Erythroblast (primary cell): ENCODE measurements at regions not wholly inside any gene's neighbourhood (a gene's known extent, or its start where the extent isn't known, plus 50 kb on each side); places are given as distances from the start of the nearest gene placed in this dataset.
A peak's percentile ranks its signal among the peaks of the same experiment; 100 is the strongest.
"Not testable (repeated sequence)": the region's sequence is repeated elsewhere in the genome, so short reads cannot be mapped to it uniquely, and the experiment has no call there.

Experiments
- DNase-seq, 2 experiments: peaks; one replicate each; lab custom pipeline; 2025; lab: John Stamatoyannopoulos, UW
- GATA1 ChIP-seq: IDR thresholded peaks from 2 replicates; pipeline ENCODE4 v1.6.1; 2011; ENCODE audit warnings: low read depth, mild to moderate bottlenecking, control low read depth, low read length, moderate library complexity
- POLR2A ChIP-seq: IDR thresholded peaks from 2 replicates; pipeline ENCODE4 v1.6.1; 2011; ENCODE audit warnings: mild to moderate bottlenecking, low read length

DNA sequence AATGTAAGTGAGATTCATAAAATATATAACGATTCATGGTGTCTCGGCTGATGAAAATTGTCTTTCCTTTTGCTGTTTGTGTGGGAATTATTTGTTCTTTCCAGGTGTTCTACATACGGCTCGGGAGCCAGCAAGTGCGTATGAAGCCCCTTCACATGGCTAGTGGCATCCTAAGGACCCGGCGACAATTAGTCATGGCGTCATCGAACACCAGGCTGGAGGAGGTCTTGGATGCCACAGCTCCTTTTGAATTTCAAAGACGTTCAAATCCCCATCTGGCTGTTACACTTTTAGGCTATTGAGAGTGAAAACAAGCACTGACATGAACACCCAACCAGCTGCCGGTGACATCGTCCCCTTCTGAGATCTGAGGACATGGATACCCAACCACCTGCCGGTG is 397.7 kb upstream of the TNRC6C start:
- no peak for DNase-seq
- TF ChIP-seq GATA1 (no peak), POLR2A (no peak)

DNA sequence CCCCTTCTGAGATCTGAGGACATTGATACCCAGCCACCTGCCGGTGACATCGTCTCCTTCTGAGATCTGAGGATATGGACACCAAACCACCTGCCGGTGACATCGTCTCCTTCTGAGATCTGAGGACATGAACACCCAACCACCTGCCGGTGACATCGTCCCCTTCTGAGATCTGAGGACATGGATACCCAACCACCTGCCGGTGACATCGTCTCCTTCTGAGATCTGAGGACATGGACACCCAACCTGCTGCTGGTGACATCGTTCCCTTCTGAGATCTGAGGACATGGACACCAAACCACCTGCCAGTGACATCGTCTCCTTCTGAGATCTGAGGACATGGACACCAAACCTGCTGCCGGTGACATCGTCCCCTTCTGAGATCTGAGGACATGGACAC is 396.1 kb upstream of the TNRC6C start:
- not testable (repeated sequence) for DNase-seq

DNA sequence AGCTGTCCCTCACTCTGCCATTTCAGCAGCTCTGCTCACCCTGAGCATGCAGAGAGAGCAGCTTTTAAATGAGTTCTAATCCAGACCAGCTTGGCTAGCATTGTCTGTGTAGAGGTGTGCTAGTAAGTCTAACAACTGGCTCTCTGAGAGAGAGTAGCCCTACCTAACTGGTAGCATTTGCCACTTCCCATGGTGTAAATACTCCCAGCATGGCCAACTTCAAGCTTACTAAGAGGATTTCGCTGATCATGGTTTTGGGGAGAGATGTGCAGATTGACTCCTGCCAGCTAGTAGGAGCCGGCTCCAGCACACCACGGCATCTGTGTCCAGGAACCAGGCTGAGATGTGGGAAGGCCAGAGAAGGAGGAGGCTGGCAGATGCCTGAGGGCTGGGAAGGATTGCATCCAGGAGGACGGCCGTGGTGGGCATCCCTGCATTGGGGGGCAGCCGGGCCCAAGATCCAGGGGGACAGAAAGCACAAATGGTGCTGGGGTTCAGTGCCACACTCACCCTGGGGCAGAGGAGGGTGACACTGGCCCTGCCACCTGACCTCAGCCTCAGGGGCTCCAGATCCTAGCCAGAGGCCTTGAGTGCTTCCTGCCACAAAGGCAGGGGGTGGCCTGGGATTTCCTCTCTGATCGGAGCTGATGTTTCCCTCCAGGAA is 394.9 kb upstream of the TNRC6C start:
- no peak for TF ChIP-seq GATA1
- TF ChIP-seq POLR2A = no peak
- DNase-seq = no peak

DNA sequence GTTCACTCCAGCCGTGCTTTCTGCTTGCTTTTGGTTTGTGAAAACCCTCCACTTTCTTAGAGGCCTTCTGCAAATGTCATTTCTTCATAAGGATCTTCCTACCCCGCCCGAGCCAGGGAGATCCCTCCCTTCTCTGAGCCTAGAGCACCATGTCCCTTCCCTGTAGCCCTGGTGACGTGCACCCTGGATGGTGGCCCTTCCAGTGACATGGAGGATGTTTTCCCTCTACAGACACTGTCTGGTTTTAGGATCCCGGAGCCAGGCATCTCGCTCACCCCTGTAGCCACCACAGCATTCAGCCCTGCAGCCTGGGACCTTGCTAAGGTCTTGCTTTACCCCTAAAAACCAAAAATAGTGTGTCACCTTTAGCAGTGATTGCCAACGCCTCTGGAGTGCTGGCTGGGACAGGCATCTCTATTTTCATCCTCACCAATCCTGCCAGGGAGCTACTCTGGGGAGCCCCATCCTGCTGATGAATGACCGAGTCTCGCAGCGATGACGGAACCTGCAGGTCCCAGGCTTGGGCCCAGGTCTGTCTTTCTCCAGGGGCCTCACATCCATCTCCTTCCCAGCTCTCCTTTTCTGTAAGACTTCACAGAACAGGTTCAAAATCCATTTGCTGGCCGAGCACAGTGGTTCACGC is 394.1 kb upstream of the TNRC6C start:
- no peak for DNase-seq
- TF ChIP-seq POLR2A = no peak
- no peak for TF ChIP-seq GATA1

DNA sequence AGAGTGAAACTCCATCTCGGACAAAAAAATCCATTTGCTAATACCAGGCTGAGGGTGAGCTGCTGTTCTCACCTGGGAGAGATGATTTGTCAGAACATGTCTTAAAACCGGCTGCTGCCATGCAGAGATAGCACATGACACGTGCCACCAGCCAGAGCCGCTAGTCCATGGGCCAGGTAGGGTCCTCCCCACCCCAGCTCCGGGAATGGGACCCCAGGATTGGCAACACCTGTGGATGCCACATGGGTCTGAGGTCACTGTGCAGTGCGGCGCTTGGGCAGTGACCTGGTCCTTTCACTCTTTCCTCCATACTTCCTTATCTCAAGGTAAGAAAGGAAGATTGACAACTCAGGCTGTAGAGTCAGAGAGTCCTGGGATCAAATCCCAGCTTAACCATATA is 393.3 kb upstream of the TNRC6C start:
- TF ChIP-seq POLR2A (no peak), GATA1 (no peak)
- DNase-seq = no peak

DNA sequence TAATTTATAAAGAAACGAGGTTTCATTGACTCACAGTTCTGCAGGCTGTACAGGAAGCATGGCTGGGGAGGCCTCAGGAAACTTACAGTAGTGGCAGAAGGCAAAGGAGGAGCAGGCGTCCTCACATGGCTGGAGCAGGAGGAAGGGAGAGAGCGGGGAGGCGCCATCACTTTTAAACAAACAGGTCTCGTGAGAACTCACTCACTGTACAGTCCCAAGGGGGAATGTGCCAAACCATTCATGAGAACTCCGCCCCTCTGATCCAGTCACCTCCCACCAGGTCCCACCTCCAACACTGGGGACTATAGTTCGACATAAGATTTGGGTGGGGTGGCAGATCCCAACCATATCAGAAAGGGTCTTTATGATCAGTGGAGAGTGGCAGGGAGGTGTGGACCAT is 392.4 kb upstream of the TNRC6C start:
- TF ChIP-seq GATA1 (no peak), POLR2A (no peak)
- DNase-seq = no peak

DNA sequence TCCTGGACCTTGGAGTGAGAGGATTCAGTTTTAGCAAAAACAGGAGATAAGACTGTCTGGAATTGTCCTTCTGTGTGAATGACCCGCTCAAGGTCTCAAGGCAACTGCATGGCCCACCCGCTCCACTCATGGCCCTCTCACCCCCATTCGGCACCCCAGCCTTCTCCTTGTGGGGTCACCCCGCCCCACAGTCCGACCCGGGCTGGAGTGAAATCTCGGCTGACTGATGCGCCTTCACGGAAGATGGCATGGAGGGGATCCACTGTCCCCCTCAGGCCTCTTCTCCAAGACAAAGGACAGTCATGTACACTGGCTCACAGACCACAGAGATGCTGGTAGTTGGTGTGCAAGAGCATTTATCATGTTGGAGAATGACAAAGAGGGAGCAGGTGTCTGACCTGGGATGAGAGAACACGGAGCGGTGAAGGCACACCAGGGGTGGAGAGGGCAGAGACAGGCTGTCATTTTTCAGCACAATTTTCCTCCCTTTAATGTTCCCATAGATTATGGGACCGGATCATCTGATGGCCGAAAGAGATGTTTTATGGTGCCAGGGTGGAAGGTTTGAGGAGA is 391.9 kb upstream of the TNRC6C start:
- TF ChIP-seq GATA1 (no peak), POLR2A (no peak)
- no peak for DNase-seq

DNA sequence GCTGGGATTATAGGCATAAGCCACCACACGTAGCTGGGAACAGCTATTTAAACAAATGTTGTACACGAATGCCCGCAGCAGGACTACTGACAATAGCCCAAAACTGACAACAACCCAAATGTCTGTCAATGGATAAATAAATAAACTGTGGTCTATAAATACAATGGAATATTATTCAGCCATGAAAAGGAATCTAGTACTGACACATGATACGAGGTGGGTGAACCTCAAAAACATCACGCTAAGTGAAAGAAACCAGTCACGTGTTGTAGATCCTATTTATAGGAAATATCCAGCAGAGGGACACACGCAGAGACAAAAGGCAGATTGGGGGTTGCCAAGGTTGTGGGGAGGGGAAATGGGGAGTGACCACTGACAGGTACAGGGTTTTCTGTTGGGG is 390.0 kb upstream of the TNRC6C start:
- no peak for TF ChIP-seq POLR2A
- TF ChIP-seq GATA1 = no peak

DNA sequence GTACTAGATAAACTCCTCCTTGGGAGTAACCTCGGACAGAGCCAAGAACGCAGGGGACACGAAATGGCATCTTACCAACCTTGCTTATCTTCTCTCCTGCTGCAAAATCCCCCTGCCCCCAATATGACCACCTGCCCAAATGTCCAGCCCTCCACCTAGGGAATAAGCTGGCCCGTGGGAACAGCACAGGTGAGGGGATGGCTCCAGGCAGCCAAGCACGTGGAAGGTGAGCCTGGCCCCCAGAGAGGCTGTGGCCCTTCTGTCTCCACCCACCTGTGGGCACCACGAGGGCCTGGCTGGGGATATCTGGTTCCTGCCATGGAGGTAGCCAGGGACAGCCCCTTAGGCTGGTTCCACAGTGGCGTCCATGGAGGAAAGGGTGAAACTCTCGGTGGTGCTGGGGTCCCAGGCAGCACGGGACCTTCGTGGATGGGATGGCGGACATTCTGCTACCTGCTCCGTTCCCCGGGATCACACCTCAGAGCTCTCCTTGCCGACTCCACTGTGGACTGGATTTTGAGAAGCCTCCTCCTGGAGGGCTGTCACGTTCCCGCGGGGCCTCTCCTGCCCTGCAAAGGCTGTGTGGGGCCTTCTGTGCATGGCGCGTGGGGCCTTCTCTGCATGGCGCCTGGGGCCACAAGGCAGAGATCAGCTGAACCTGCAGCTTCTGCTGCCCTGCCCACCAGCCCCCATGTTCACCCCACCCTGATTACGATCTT is 388.5 kb upstream of the TNRC6C start:
- DNase-seq = peak; percentile 48
- TF ChIP-seq GATA1 = no peak
- no peak for TF ChIP-seq POLR2A

More for the DNA sequence above, 390.0 kb upstream of the TNRC6C start:
- DNase-seq = no peak

DNA sequence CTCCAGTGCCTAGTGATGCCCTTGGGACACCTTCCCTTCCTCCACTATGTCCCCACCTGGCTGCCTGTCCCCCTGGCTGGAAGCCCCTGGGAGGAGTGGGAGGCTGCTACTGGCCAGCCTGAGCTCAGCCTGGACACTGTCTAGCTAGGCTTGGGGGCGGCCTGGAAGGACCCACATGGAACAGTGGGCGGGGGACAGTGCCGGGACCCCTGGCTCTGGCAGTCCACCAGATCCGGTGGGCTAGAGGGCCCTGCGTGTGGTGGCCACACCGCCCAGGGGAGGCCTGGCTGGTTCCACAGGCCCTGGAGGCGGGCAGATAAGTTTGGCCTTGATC is 388.0 kb upstream of the TNRC6C start:
- peak in 1 of 2 experiments; percentile 48 for DNase-seq
- no peak for TF ChIP-seq GATA1
- no peak for TF ChIP-seq POLR2A

DNA sequence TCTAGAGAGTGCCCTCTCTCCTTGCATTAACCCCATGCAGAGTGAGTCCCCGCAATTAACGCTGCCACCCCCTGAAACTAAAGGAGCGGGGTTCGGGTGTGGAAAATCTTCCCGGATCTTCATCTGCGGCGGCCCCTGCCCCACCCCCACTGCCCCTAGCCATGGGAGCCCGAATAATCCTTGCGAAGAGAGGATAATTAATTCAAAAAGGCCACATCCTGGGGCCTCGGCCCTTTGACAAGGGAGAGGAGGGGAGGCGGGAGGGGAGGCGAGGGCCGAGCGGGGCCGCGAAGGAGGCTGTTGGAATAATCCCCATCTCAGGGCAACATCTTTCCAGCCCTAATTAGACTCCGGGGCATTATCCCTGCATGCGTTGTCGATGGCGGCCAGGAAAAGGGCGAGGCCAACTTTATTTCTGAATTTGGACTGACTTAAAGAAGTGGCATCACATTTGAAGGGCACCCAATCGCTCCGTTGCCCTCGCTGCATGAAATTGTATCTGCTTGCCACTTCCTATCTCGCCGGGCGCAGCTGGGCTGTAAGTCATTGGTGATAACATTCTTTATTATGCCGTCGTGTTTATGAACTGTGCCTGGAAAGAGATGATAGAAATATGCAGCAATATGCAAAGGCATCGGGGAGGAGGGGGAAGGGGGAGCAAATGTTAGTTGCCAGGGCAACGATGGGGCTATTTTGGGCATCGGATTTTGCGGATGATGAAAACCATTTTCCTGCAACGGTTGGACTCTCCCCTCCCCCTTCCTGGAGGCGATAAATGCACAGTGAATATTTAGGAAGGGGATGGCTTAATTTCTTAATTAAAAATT is 387.1 kb upstream of the TNRC6C start:
- peak; percentile 95 to 99 for DNase-seq
- TF ChIP-seq GATA1 (peak; percentile 89), POLR2A (peak; percentile 61)

DNA sequence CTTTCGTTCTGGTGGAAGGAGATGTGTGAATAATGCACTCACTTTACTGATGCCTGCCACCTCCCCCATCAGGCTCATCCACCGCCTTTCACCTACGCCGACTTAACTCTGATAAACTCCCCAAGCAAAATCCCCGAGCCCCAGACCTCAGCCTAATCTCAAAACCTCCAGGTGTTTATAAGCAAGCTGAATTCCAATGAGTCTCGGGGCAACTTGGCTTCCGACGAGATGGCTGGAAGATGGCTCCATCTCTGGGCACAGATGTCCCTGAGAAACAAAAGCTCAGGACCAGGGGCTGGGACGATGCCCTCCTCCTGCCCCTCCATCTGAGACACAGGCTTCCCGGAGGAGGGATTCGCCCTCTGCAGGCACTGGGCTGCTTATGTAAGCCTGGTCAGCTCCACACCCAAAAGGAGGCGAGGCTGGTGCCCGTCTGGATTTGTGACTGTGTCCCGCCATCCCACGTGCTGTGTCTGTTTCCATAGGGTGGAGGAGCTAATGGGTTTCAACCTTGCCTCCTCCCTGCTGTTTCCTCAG is 386.4 kb upstream of the TNRC6C start:
- peak; percentile 77 to 79 for DNase-seq

DNA sequence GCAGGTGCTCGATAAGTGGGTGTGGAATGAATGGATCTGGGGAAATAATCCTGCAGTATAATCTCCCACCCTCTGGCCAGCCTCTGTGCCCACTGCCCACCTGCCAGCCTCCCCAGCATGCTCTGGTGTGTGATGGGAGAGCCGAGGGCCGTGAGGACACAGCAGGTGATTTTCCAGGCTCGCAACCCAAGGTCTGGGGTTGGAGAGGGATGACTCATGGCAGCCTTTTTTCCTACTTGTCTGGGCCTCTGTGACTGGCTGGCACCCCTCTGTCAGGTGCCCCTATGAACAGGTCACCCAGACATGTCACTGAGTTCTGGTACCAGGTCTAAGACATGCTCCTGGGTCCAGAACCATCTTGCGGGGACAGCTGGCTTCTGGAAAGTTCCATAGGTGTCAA is 385.7 kb upstream of the TNRC6C start:
- TF ChIP-seq GATA1 = no peak
- no peak for TF ChIP-seq POLR2A
- peak in 1 of 2 experiments; percentile 32 for DNase-seq

More for the DNA sequence above, 386.4 kb upstream of the TNRC6C start:
- no peak for TF ChIP-seq GATA1
- TF ChIP-seq POLR2A = no peak

DNA sequence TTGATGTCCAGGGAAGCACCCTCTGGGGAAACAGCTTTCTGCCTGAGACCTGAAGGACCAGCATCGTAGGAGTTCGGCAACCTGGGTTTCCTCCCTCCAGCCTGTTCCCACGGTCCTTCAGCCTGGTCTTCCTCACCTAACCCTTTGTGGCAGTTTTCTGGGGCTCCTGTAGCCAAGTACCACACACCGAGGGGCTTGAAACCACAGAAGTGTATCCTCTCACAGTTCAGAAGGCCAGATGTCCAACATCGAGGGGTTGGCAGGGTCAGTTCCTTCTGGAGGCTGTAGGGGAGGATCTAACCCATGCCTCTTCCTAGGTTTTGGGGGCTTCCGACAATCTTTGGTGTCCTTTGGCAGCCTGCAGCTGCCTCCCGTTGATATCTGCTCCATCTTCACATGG is 381.0 kb upstream of the TNRC6C start:
- no peak for TF ChIP-seq GATA1
- TF ChIP-seq POLR2A = no peak

DNA sequence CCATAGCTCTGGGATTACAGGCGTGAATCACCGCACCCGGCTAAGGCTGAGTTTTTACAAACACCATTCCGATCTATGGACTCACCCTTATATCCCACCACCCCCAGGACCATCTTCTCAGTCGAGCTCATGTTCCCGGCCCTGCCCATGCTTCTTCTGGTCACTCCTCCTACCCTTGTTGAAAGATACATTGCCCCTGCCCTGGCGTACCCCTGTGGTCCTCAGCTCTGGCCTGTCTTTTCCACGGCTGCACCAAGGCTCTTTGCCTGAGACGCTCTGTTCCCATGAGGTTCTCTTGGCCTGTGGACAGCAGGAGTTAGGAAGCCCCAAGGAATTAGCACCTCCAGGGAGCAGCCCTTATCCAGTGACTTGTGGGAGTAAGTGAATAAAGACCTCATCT is 379.4 kb upstream of the TNRC6C start:
- no peak for DNase-seq
- TF ChIP-seq POLR2A (no peak), GATA1 (no peak)

More for the DNA sequence above, 381.0 kb upstream of the TNRC6C start:
- no peak for DNase-seq
